ENCODE measurements at regions not wholly inside any gene's neighbourhood (a gene's known extent, or its start where the extent isn't known, plus 50 kb on each side); places are given as distances from the start of the nearest gene placed in this dataset.
"Not testable (repeated sequence)": the region's sequence is repeated elsewhere in the genome, so short reads cannot be mapped to it uniquely, and the experiment has no call there.

GRCh38 chr9:67334727-67335572 lies 342.6 kb upstream of the SPATA31A3 start:
- H3K4me1 ChIP-seq (ENCODE audit: insufficient read depth, low read length, poor library complexity, severe bottlenecking); intact Hi-C loops (cut with micrococcal nuclease; ENCODE audit: unreplicated experiment); CTCF ChIA-PET: not testable (repeated sequence)

GRCh38 chr9:67331634-67332033 lies 339.3 kb upstream of the SPATA31A3 start:
- intact Hi-C loops (cut with micrococcal nuclease; ENCODE audit: unreplicated experiment); POLR2A ChIA-PET (ENCODE audit: low non-redundant PET): not testable (repeated sequence)

More at GRCh38 chr9:67334727-67335572, 342.6 kb upstream of the SPATA31A3 start:
- BruUV-seq (replicated peaks); H3K27ac ChIP-seq (ENCODE audit: low read depth, low read length, poor library complexity, severe bottlenecking); DNase-seq (ENCODE audit: low spot score); H3K36me3 ChIP-seq (ENCODE audit: insufficient read depth, low read length, poor library complexity, severe bottlenecking); H3K27me3 ChIP-seq (replicated peaks; ENCODE audit: insufficient read depth, low read depth, low read length, poor library complexity); POLR2A ChIA-PET (ENCODE audit: low non-redundant PET); H3K9me3 ChIP-seq (ENCODE audit: low read depth, low read length, poor library complexity, severe bottlenecking); H3K4me3 ChIP-seq (ENCODE audit: low read depth, low read length, poor library complexity, severe bottlenecking): not testable (repeated sequence)

GRCh38 chr9:67313409-67313808 lies 321.1 kb upstream of the SPATA31A3 start:
- H3K4me1 ChIP-seq (ENCODE audit: insufficient read depth, low read length, poor library complexity, severe bottlenecking); intact Hi-C loops (cut with micrococcal nuclease; ENCODE audit: unreplicated experiment); H3K36me3 ChIP-seq (ENCODE audit: insufficient read depth, low read length, poor library complexity, severe bottlenecking); H3K27ac ChIP-seq (ENCODE audit: low read depth, low read length, poor library complexity, severe bottlenecking); H3K27me3 ChIP-seq (replicated peaks; ENCODE audit: insufficient read depth, low read depth, low read length, poor library complexity); POLR2A ChIA-PET (ENCODE audit: low non-redundant PET); H3K4me3 ChIP-seq (ENCODE audit: low read depth, low read length, poor library complexity, severe bottlenecking); CTCF ChIA-PET; BruUV-seq (replicated peaks); DNase-seq (ENCODE audit: low spot score); H3K9me3 ChIP-seq (ENCODE audit: low read depth, low read length, poor library complexity, severe bottlenecking): not testable (repeated sequence)

More at GRCh38 chr9:67331634-67332033, 339.3 kb upstream of the SPATA31A3 start:
- H3K27ac ChIP-seq (ENCODE audit: low read depth, low read length, poor library complexity, severe bottlenecking); DNase-seq (ENCODE audit: low spot score); BruUV-seq (replicated peaks); H3K27me3 ChIP-seq (replicated peaks; ENCODE audit: insufficient read depth, low read depth, low read length, poor library complexity); H3K36me3 ChIP-seq (ENCODE audit: insufficient read depth, low read length, poor library complexity, severe bottlenecking); CTCF ChIA-PET; H3K4me1 ChIP-seq (ENCODE audit: insufficient read depth, low read length, poor library complexity, severe bottlenecking); H3K4me3 ChIP-seq (ENCODE audit: low read depth, low read length, poor library complexity, severe bottlenecking); H3K9me3 ChIP-seq (ENCODE audit: low read depth, low read length, poor library complexity, severe bottlenecking): not testable (repeated sequence)

GRCh38 chr9:67312504-67312903 lies 320.2 kb upstream of the SPATA31A3 start:
- CTCF ChIA-PET; intact Hi-C loops (cut with micrococcal nuclease; ENCODE audit: unreplicated experiment): not testable (repeated sequence)

GRCh38 chr9:67307109-67307508 lies 314.8 kb upstream of the SPATA31A3 start:
- H3K27ac ChIP-seq (ENCODE audit: low read depth, low read length, poor library complexity, severe bottlenecking); intact Hi-C loops (cut with micrococcal nuclease; ENCODE audit: unreplicated experiment); H3K27me3 ChIP-seq (replicated peaks; ENCODE audit: insufficient read depth, low read depth, low read length, poor library complexity); H3K9me3 ChIP-seq (ENCODE audit: low read depth, low read length, poor library complexity, severe bottlenecking); H3K36me3 ChIP-seq (ENCODE audit: insufficient read depth, low read length, poor library complexity, severe bottlenecking); BruUV-seq (replicated peaks); H3K4me3 ChIP-seq (ENCODE audit: low read depth, low read length, poor library complexity, severe bottlenecking); H3K4me1 ChIP-seq (ENCODE audit: insufficient read depth, low read length, poor library complexity, severe bottlenecking); POLR2A ChIA-PET (ENCODE audit: low non-redundant PET); CTCF ChIA-PET; DNase-seq (ENCODE audit: low spot score): not testable (repeated sequence)

More at GRCh38 chr9:67312504-67312903, 320.2 kb upstream of the SPATA31A3 start:
- DNase-seq (ENCODE audit: low spot score); H3K4me1 ChIP-seq (ENCODE audit: insufficient read depth, low read length, poor library complexity, severe bottlenecking); H3K27me3 ChIP-seq (replicated peaks; ENCODE audit: insufficient read depth, low read depth, low read length, poor library complexity); H3K4me3 ChIP-seq (ENCODE audit: low read depth, low read length, poor library complexity, severe bottlenecking); H3K27ac ChIP-seq (ENCODE audit: low read depth, low read length, poor library complexity, severe bottlenecking); H3K9me3 ChIP-seq (ENCODE audit: low read depth, low read length, poor library complexity, severe bottlenecking); POLR2A ChIA-PET (ENCODE audit: low non-redundant PET); H3K36me3 ChIP-seq (ENCODE audit: insufficient read depth, low read length, poor library complexity, severe bottlenecking); BruUV-seq (replicated peaks): not testable (repeated sequence)

GRCh38 chr9:67288797-67289196 lies 296.4 kb upstream of the SPATA31A3 start:
- BruUV-seq (replicated peaks); H3K27ac ChIP-seq (ENCODE audit: low read depth, low read length, poor library complexity, severe bottlenecking); DNase-seq (ENCODE audit: low spot score); H3K9me3 ChIP-seq (ENCODE audit: low read depth, low read length, poor library complexity, severe bottlenecking); intact Hi-C loops (cut with micrococcal nuclease; ENCODE audit: unreplicated experiment); H3K4me3 ChIP-seq (ENCODE audit: low read depth, low read length, poor library complexity, severe bottlenecking); H3K27me3 ChIP-seq (replicated peaks; ENCODE audit: insufficient read depth, low read depth, low read length, poor library complexity); POLR2A ChIA-PET (ENCODE audit: low non-redundant PET); H3K36me3 ChIP-seq (ENCODE audit: insufficient read depth, low read length, poor library complexity, severe bottlenecking); H3K4me1 ChIP-seq (ENCODE audit: insufficient read depth, low read length, poor library complexity, severe bottlenecking); CTCF ChIA-PET: not testable (repeated sequence)

DNA sequence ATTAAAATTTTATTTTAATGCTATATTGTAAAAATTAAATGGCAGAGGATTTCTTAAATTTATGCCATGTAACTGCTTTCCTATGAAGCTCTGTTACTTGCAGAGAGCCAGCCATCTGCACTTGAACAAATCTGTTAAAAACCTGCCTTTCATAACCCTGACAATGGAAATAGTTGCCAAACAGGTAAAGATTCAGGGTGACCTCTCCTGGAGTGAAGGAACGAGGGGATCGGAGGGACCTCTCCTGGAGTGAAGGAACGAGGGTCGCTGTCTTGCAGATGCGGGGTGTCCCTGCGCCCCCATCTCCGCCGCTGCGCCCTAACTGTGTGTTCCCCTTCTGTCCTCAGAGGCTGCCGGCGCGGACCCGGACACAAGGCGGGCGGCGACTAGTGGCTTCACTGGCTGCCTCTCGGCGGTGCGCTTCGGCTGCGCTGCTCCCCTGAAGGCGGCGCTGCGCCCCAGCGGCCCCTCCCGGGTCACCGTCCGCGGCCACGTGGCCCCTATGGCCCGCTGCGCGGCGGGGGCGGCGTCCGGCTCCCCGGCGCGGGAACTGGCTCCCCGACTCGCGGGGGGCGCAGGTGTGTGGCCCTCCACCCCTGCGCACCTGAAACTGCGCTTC lies 295.9 kb upstream of the SPATA31A3 start:
- BruUV-seq (replicated peaks); DNase-seq (ENCODE audit: low spot score); H3K4me1 ChIP-seq (ENCODE audit: insufficient read depth, low read length, poor library complexity, severe bottlenecking): not testable (repeated sequence)

More for the DNA sequence above, 295.9 kb upstream of the SPATA31A3 start:
- intact Hi-C loops (cut with micrococcal nuclease; ENCODE audit: unreplicated experiment); H3K27me3 ChIP-seq (replicated peaks; ENCODE audit: insufficient read depth, low read depth, low read length, poor library complexity); POLR2A ChIA-PET (ENCODE audit: low non-redundant PET); CTCF ChIA-PET; H3K27ac ChIP-seq (ENCODE audit: low read depth, low read length, poor library complexity, severe bottlenecking); H3K9me3 ChIP-seq (ENCODE audit: low read depth, low read length, poor library complexity, severe bottlenecking); H3K36me3 ChIP-seq (ENCODE audit: insufficient read depth, low read length, poor library complexity, severe bottlenecking); H3K4me3 ChIP-seq (ENCODE audit: low read depth, low read length, poor library complexity, severe bottlenecking): not testable (repeated sequence)

Measured in A673 (cell line).